CD4-positive, alpha-beta T cell (primary cell): ENCODE measurements at regions not wholly inside any gene's neighbourhood (a gene's known extent, or its start where the extent isn't known, plus 50 kb on each side); places are given as distances from the start of the nearest gene placed in this dataset.
"Not testable (repeated sequence)": the region's sequence is repeated elsewhere in the genome, so short reads cannot be mapped to it uniquely, and the experiment has no call there.

Experiments used
- ATAC-seq: fragments of 200-7000 bp; cut with Tn5 transposase; one replicate; pipeline ENCODE4 v1.10.0; 2022; ENCODE audit warnings: mild to moderate bottlenecking; ENCODE audit not compliant: poor library complexity
- CTCF ChIA-PET: fragments of 350-600 bp; sonication (Branson Sonifier 250); formaldehyde crosslinking; loops from one replicate; lab custom pipeline; 2021; ENCODE audit warnings: antibody characterized with exemption, inconsistent platforms; lab: Charles Lee
- POLR2A ChIA-PET: fragments of 350-600 bp; sonication (Branson Sonifier 250); formaldehyde crosslinking; loops from one replicate; lab custom pipeline; 2021; ENCODE audit warnings: antibody characterized with exemption, inconsistent platforms; lab: Charles Lee
- DNase-seq, 14 experiments: peaks; one replicate each; pipeline ENCODE4 v3.0.0-alpha.2; 2013 to 2020; ENCODE audit warnings: mixed read lengths in 2 of 14
- H3K27ac ChIP-seq, 2 donors: one replicate each; pipeline versions ENCODE4 v1.5.1 to v1.7.0; 2013; ENCODE audit warnings: low read length in 2 of 2, low read depth in 1 of 2, mild to moderate bottlenecking in 1 of 2
- H3K27me3 ChIP-seq, 2 experiments: 1 replicate in 1 of 2; 2 replicates in 1 of 2; pipeline versions ENCODE4 v1.6.1 to v1.7.0; 2013; ENCODE audit warnings: low read length in 2 of 2, control low read depth in 1 of 2, mild to moderate bottlenecking in 1 of 2, moderate library complexity in 1 of 2; ENCODE audit not compliant: insufficient read depth in 2 of 2, control insufficient read depth in 1 of 2
- H3K36me3 ChIP-seq: one replicate; pipeline ENCODE4 v1.6.1; 2013; ENCODE audit warnings: low read length, control low read depth; ENCODE audit not compliant: insufficient read depth
- H3K4me1 ChIP-seq: one replicate; pipeline ENCODE4 v1.6.1; 2013; ENCODE audit warnings: low read length, control low read depth; ENCODE audit not compliant: insufficient read depth
- H3K4me3 ChIP-seq: one replicate; pipeline ENCODE4 v1.5.1; 2013; ENCODE audit warnings: mild to moderate bottlenecking, low read length, moderate library complexity
- H3K9me3 ChIP-seq, 2 experiments: 1 replicate in 1 of 2; 2 replicates in 1 of 2; pipeline versions ENCODE4 v1.6.1 to v1.7.0; 2013; ENCODE audit warnings: low read length in 2 of 2, mild to moderate bottlenecking in 2 of 2, control low read depth in 1 of 2, moderate library complexity in 1 of 2; ENCODE audit not compliant: control insufficient read depth in 1 of 2, insufficient read depth in 1 of 2
- H3K27ac Mint-ChIP-seq: one replicate; pipeline ENCODE4 v1.8.0; 2020; ENCODE audit warnings: mixed read lengths
- H3K27me3 Mint-ChIP-seq: one replicate; pipeline ENCODE4 v1.8.0; 2021; ENCODE audit warnings: mixed read lengths
- H3K36me3 Mint-ChIP-seq: one replicate; pipeline ENCODE4 v1.8.0; 2021; ENCODE audit warnings: low read depth, mixed read lengths
- H3K4me1 Mint-ChIP-seq: one replicate; pipeline ENCODE4 v1.8.0; 2021; ENCODE audit warnings: low read depth, mixed read lengths
- H3K4me3 Mint-ChIP-seq: one replicate; pipeline ENCODE4 v1.8.0; 2020; ENCODE audit warnings: mild to moderate bottlenecking, mixed read lengths
- H3K9me3 Mint-ChIP-seq: one replicate; pipeline ENCODE4 v1.8.0; 2020; ENCODE audit warnings: mixed read lengths
- intact Hi-C, 2 experiments: fragments of 100-400 bp; cut with DNase I in 1 of 2; cut with micrococcal nuclease in 1 of 2; formaldehyde crosslinking; loops; one replicate each; pipeline versions ENCODE4 v1.15.1 to v1.9.0; 2023 to 2025; cut with DNase I, micrococcal nuclease

GRCh38 chr9:41272879-41273548, 83.9 kb upstream of the ZNG1F start:
- peaks cover 19% of the 10 kb centered on the region for H3K27me3 Mint-ChIP-seq
- H3K9me3 ChIP-seq, H3K27me3 ChIP-seq, CTCF ChIA-PET, H3K36me3 ChIP-seq, H3K4me1 Mint-ChIP-seq, H3K36me3 Mint-ChIP-seq, POLR2A ChIA-PET, H3K27ac ChIP-seq, ATAC-seq, intact Hi-C loops, H3K4me3 Mint-ChIP-seq, H3K27ac Mint-ChIP-seq, H3K9me3 Mint-ChIP-seq, H3K4me1 ChIP-seq: not testable (repeated sequence)
- DNase-seq, result peak in 9 of 14 experiments; percentile 4 to 43 (median 12)
- peak overlapping the region; percentile 31 for H3K4me3 ChIP-seq

DNA sequence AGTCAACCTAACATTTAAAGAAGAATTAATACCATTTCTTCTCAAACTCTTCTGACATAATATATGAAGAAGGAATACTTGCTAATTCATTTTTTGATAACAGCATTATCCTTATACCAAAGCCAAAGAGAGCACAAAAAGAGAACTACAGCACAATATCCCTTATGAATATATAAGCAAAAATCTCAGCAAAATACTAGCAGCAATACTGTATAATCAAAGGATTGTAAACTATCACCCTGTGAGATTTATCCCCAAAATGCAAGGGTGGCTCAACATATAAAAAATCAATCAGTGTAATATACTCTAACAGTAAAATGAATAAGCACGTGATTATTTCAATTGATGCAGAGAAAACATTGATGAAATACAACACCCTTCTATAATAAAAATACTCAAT, 81.9 kb upstream of the ZNG1F start:
- H3K27me3 ChIP-seq, intact Hi-C loops, H3K4me3 ChIP-seq, H3K9me3 ChIP-seq, H3K4me1 Mint-ChIP-seq, H3K4me3 Mint-ChIP-seq, H3K4me1 ChIP-seq, H3K36me3 Mint-ChIP-seq, ATAC-seq, H3K36me3 ChIP-seq, H3K9me3 Mint-ChIP-seq, H3K27ac Mint-ChIP-seq, POLR2A ChIA-PET, DNase-seq, H3K27ac ChIP-seq, CTCF ChIA-PET: not testable (repeated sequence)
- H3K27me3 Mint-ChIP-seq, result peaks cover 23% of the 10 kb centered on the region

DNA sequence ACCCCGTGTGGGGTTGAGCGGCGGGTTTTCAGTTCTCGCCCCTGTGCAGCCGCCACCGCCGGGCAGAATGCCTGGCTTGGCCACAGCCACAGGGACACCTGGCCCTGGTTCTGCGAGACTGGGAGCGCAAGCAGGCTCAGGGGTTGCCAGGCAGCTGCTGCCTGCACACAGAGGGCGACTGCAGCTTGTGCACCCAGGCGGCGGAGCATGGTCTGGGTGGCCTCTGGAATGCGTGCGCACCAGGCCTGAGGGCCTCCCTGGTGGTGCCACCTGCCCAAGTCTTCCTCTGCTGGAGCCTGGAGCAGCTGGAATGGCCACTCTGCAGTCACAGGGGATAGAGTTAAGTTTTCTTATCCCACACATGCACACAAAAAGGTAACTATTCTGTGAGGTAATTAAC, 80.4 kb upstream of the ZNG1F start:
- POLR2A ChIA-PET, ATAC-seq: not testable (repeated sequence)

DNA sequence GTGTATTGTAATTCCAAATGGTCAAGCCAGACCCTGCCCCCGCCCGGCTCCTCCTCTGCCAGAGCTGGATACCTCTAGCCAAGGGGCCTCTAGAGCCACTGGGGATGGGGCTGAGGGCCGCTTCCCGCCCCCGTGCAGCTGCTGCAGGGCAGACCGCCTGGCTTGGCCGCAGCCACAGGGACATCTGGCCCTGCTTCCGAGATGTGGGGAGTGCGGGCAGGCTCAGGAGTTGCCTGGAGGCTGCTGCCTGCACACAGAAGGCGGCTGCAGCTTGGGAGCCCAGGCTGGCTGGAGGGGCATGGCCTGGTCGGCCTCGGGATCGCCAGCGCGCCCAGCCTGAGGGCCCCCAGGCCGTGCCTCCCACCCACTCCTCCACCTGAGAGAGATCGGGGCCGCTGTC, 79.9 kb upstream of the ZNG1F start:
- H3K9me3 ChIP-seq, H3K36me3 Mint-ChIP-seq, H3K36me3 ChIP-seq, H3K27ac ChIP-seq, intact Hi-C loops, H3K9me3 Mint-ChIP-seq, ATAC-seq, H3K4me1 ChIP-seq, POLR2A ChIA-PET, H3K27me3 ChIP-seq, H3K4me1 Mint-ChIP-seq, H3K4me3 ChIP-seq, CTCF ChIA-PET, H3K27ac Mint-ChIP-seq, H3K4me3 Mint-ChIP-seq: not testable (repeated sequence)
- peaks cover 15% of the 10 kb centered on the region for H3K27me3 Mint-ChIP-seq
- DNase-seq, result peak in 1 of 14 experiments; percentile 8

More for the DNA sequence above, 80.4 kb upstream of the ZNG1F start:
- H3K4me1 ChIP-seq, intact Hi-C loops, H3K27ac ChIP-seq, H3K4me3 Mint-ChIP-seq, CTCF ChIA-PET, H3K9me3 Mint-ChIP-seq, H3K9me3 ChIP-seq, H3K4me3 ChIP-seq, H3K27ac Mint-ChIP-seq, H3K27me3 ChIP-seq, H3K4me1 Mint-ChIP-seq, H3K36me3 ChIP-seq, H3K36me3 Mint-ChIP-seq: not testable (repeated sequence)
- DNase-seq, result peak in 1 of 14 experiments; percentile 0
- H3K27me3 Mint-ChIP-seq, result peaks cover 15% of the 10 kb centered on the region

DNA sequence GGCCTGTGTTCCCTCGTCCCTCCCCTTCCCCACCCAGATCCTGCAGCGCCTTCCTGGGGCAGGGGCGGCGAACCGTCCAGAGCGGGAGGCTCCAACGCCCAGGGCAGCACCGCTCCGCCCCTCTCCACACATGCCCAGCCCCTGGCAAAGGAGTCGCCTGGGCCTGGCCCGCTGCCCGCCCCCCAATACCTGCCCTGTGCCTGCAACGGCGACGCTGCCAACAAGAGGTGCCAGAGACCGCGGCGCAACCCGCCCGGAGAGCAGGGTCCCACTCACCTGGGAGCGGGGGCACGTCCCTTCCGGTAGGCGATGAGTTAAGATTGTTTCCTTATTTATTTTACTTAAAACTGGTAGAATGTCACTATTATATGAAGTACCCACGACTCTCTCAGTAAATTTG, 77.5 kb upstream of the ZNG1F start:
- intact Hi-C loops, H3K27me3 ChIP-seq, H3K4me3 ChIP-seq, H3K27ac Mint-ChIP-seq, POLR2A ChIA-PET, H3K36me3 Mint-ChIP-seq, ATAC-seq, H3K36me3 ChIP-seq, H3K4me3 Mint-ChIP-seq, H3K9me3 Mint-ChIP-seq, H3K9me3 ChIP-seq, H3K27ac ChIP-seq, CTCF ChIA-PET, DNase-seq, H3K4me1 ChIP-seq, H3K4me1 Mint-ChIP-seq: not testable (repeated sequence)
- H3K27me3 Mint-ChIP-seq, result peaks cover 15% of the 10 kb centered on the region

DNA sequence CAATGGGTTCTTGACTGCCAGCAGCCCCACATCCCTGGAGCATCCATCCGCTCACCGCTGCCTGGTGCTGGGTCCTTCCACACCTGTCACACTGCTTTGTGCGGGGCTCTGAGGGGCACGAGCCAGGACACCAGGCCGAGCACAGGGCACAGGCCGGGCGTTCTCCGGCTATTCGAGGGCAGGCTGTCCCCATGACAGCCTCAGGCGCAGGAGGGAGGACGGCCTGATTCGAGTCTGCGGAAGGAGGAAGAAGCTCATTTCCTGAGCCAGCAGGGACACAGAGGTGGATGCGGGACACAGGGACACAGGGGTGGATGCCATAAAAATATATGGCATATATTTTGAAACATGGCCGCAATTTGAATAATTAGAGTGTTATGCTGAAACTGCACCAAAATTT, 76.9 kb upstream of the ZNG1F start:
- CTCF ChIA-PET, DNase-seq, H3K27ac Mint-ChIP-seq, H3K4me3 Mint-ChIP-seq, ATAC-seq, H3K9me3 ChIP-seq, H3K4me3 ChIP-seq, H3K36me3 ChIP-seq, H3K4me1 ChIP-seq, intact Hi-C loops, H3K27ac ChIP-seq, H3K36me3 Mint-ChIP-seq, H3K4me1 Mint-ChIP-seq, POLR2A ChIA-PET, H3K27me3 ChIP-seq, H3K9me3 Mint-ChIP-seq: not testable (repeated sequence)
- H3K27me3 Mint-ChIP-seq, result peaks cover 12% of the 10 kb centered on the region

DNA sequence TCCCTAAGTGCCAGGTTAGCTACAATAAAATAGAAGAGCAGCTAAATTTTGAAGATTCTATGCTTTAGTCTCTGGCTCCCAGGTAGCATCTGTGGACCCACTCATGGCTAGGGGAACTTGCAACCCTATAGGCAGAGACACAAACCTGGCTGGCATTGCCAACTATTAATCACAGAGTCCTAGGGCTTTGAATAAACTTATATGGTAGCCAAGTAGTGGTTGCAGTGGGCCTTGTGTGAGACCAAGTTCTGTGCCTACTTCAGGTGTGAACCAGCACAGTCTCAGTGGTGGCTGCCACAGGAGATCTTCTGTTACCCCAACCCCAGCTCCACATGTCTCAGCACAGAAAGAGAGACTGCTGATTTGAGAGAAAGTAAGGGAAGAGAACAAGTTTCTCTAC, 62.9 kb upstream of the ZNG1F start:
- H3K27ac Mint-ChIP-seq, H3K27me3 ChIP-seq, DNase-seq, H3K4me3 Mint-ChIP-seq, H3K36me3 ChIP-seq, H3K4me1 Mint-ChIP-seq, H3K9me3 ChIP-seq, H3K4me3 ChIP-seq, H3K4me1 ChIP-seq, POLR2A ChIA-PET, H3K9me3 Mint-ChIP-seq, H3K36me3 Mint-ChIP-seq, CTCF ChIA-PET, intact Hi-C loops, ATAC-seq, H3K27me3 Mint-ChIP-seq, H3K27ac ChIP-seq: not testable (repeated sequence)
